Spleen (tissue), 7 donors: ENCODE measurements at regions not wholly inside any gene's neighbourhood (a gene's known extent, or its start where the extent isn't known, plus 50 kb on each side); places are given as distances from the start of the nearest gene placed in this dataset.

Experiments used
- POLR2A ChIP-seq, 3 donors: fragments of 450-650 bp; IDR thresholded peaks; one replicate each; pipeline ENCODE4 v1.5.1; 2017; ENCODE audit warnings: antibody characterized with exemption in 3 of 3, mild to moderate bottlenecking in 1 of 3
- TF ChIP-seq, protein P1 (sequence below), 11 experiments: fragments of 200-600 bp in 7 of 11; fragments of 450-650 bp in 4 of 11; sonication (generic) in 4 of 11; IDR thresholded peaks in 8 of 11; conservative IDR thresholded peaks in 3 of 11; 1 replicate in 7 of 11; 2 replicates in 4 of 11; pipeline versions ENCODE4 v1.4.0 to v1.8.0; 2016 to 2021; ENCODE audit warnings: antibody characterized with exemption in 11 of 11, inconsistent platforms in 4 of 11, mild to moderate bottlenecking in 1 of 11
- donor health status: DM: no; HTN: no; CAD: no; lungs with moderate emphysema.
- donor health status: DM: no; HTN: no; CAD: no.
- donor health status: DM: no; HTN: no; CAD: no.

DNA sequence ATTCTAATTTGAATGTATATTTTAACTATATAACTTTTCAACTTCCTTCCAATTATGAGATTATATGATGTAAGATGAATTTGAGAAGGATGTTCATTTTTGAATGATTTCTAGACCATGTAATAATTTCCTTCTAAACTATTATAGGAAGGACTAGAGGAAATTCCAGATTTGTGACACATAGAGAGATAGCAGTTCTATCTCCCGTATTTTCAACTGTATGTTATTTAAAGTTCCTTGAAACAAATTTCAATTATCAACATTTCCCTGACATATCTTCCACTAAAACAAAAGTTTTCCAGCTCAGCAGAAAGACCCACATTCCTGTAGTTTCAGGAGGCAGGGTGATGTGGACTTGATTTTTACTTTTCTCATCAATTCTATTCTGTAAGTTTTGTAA is 396.7 kb upstream of the C1orf87 start:
- TF ChIP-seq POLR2A (IDR thresholded peaks at IDR 0.05): no peak
- TF ChIP-seq, protein P1, sequence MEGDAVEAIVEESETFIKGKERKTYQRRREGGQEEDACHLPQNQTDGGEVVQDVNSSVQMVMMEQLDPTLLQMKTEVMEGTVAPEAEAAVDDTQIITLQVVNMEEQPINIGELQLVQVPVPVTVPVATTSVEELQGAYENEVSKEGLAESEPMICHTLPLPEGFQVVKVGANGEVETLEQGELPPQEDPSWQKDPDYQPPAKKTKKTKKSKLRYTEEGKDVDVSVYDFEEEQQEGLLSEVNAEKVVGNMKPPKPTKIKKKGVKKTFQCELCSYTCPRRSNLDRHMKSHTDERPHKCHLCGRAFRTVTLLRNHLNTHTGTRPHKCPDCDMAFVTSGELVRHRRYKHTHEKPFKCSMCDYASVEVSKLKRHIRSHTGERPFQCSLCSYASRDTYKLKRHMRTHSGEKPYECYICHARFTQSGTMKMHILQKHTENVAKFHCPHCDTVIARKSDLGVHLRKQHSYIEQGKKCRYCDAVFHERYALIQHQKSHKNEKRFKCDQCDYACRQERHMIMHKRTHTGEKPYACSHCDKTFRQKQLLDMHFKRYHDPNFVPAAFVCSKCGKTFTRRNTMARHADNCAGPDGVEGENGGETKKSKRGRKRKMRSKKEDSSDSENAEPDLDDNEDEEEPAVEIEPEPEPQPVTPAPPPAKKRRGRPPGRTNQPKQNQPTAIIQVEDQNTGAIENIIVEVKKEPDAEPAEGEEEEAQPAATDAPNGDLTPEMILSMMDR (IDR thresholded peaks at IDR 0.05 in 8 of 11, conservative IDR thresholded peaks at IDR 0.05 in 3 of 11): no peak
